Gastroesophageal sphincter (tissue), 4 donors: ENCODE measurements at regions not wholly inside any gene's neighbourhood (a gene's known extent, or its start where the extent isn't known, plus 50 kb on each side); places are given as distances from the start of the nearest gene placed in this dataset.

Experiments used
- ATAC-seq: fragments of 150-250 bp; one replicate; pipeline ENCODE4 v1.9.1; 2016; ENCODE audit warnings: mild to moderate bottlenecking, moderate library complexity
- H3K27ac ChIP-seq, 4 donors: fragments of 200-600 bp; sonication (generic) in 3 of 4; 1 replicate in 3 of 4; 2 replicates in 1 of 4; pipeline ENCODE4 v1.5.1; 2016 to 2019
- H3K27me3 ChIP-seq: fragments of 200-600 bp; sonication (generic); one replicate; pipeline ENCODE4 v1.5.1; 2019
- H3K36me3 ChIP-seq, 2 donors: fragments of 200-600 bp; sonication (generic); one replicate each; pipeline ENCODE4 v1.5.1; 2019; ENCODE audit warnings: control low read depth in 1 of 2
- H3K4me1 ChIP-seq, 3 donors: fragments of 200-600 bp; sonication (generic); 1 replicate in 2 of 3; 2 replicates in 1 of 3; pipeline ENCODE4 v1.5.1; 2016 to 2019; ENCODE audit warnings: control low read depth in 2 of 3
- H3K4me3 ChIP-seq, 2 donors: fragments of 200-600 bp; sonication (generic); one replicate each; pipeline ENCODE4 v1.5.1; 2019; ENCODE audit warnings: mild to moderate bottlenecking in 1 of 2, moderate library complexity in 1 of 2
- H3K9me3 ChIP-seq, 3 donors: fragments of 200-600 bp; sonication (generic); one replicate each; pipeline ENCODE4 v1.5.1; 2017 to 2019; ENCODE audit warnings: control low read depth in 2 of 3
- CTCF ChIP-seq, 4 experiments: fragments of 200-600 bp in 2 of 4; fragments of 450-650 bp in 2 of 4; sonication (generic) in 1 of 4; IDR thresholded peaks; one replicate each; pipeline ENCODE4 v1.5.1; 2017 to 2019; ENCODE audit warnings: antibody characterized with exemption in 4 of 4, mild to moderate bottlenecking in 2 of 4, moderate library complexity in 2 of 4
- EP300 ChIP-seq: sonication (generic); formaldehyde crosslinking; IDR thresholded peaks from one replicate; pipeline ENCODE4 v1.6.1; 2017; ENCODE audit warnings: antibody characterized with exemption, mild to moderate bottlenecking
- POLR2A ChIP-seq, 2 donors: fragments of 450-650 bp; IDR thresholded peaks; one replicate each; pipeline ENCODE4 v1.6.1; 2017; ENCODE audit warnings: antibody characterized with exemption in 2 of 2, mild to moderate bottlenecking in 2 of 2, moderate library complexity in 1 of 2
- POLR2AphosphoS5 ChIP-seq: sonication (generic); formaldehyde crosslinking; IDR thresholded peaks from one replicate; pipeline ENCODE4 v1.6.1; 2017; ENCODE audit warnings: antibody characterized with exemption
- WGBS, 2 donors: methylation state at CpG; one replicate each; pipeline ENCODE4 v1.1.5; 2018; ENCODE audit warnings: low coverage in 1 of 2; 5-methylcytosine and 5-hydroxymethylcytosine counted together

GRCh38 chr15:46652266-46652665 is 1017.4 kb downstream of the SQOR start:
- Histone ChIP-seq H3K36me3 (no peaks in the 10 kb centered on the region), H3K4me3 (no peak overlapping the region), H3K4me1 (no peaks in the 10 kb centered on the region), H3K27ac (no peak overlapping the region), H3K9me3 (no peaks in the 10 kb centered on the region), H3K27me3 (no peaks in the 10 kb centered on the region)
- ATAC-seq = no peak
- WGBS, 2 donors = 56 to 87% methylated on average over 2 of the region's 2 CpGs
- TF ChIP-seq CTCF (IDR thresholded peaks at IDR 0.05) (no peak), POLR2A (IDR thresholded peaks at IDR 0.05) (no peak), POLR2AphosphoS5 (no peak), EP300 (no peak)

- 34 to 44% methylated on average over 2 of the region's 2 CpGs for WGBS, 2 donors
Observed at GRCh38 chr15:46654993-46655392, 1020.2 kb downstream of the SQOR start.

GRCh38 chr15:46660096-46660842 is 1025.4 kb downstream of the SQOR start:
- no peak for ATAC-seq

More at GRCh38 chr15:46654993-46655392, 1020.2 kb downstream of the SQOR start:
- Histone ChIP-seq H3K4me3 (no peak overlapping the region), H3K36me3 (no peaks in the 10 kb centered on the region), H3K27ac (no peak overlapping the region), H3K27me3 (no peaks in the 10 kb centered on the region), H3K4me1 (no peaks in the 10 kb centered on the region), H3K9me3 (no peaks in the 10 kb centered on the region)
- TF ChIP-seq CTCF (IDR thresholded peaks at IDR 0.05) (no peak), EP300 (no peak), POLR2AphosphoS5 (no peak), POLR2A (IDR thresholded peaks at IDR 0.05) (no peak)
- ATAC-seq = no peak

GRCh38 chr15:46670258-46670657 is 1035.4 kb downstream of the SQOR start:
- H3K4me1 ChIP-seq = no peaks in the 10 kb centered on the region
- H3K27ac ChIP-seq = no peak overlapping the region
- 77 to 100% methylated on average over 2 of the region's 2 CpGs for WGBS, 2 donors
- ATAC-seq = no peak
- H3K36me3 ChIP-seq = no peaks in the 10 kb centered on the region
- TF ChIP-seq POLR2A (IDR thresholded peaks at IDR 0.05) = no peak
- TF ChIP-seq EP300 = no peak
- TF ChIP-seq POLR2AphosphoS5 = no peak
- no peak for TF ChIP-seq CTCF (IDR thresholded peaks at IDR 0.05)
- no peaks in the 10 kb centered on the region for H3K9me3 ChIP-seq
- H3K27me3 ChIP-seq = no peaks in the 10 kb centered on the region
- no peak overlapping the region for H3K4me3 ChIP-seq

More at GRCh38 chr15:46660096-46660842, 1025.4 kb downstream of the SQOR start:
- Histone ChIP-seq H3K4me3 (no peak overlapping the region), H3K27me3 (no peaks in the 10 kb centered on the region), H3K36me3 (no peaks in the 10 kb centered on the region), H3K4me1 (no peaks in the 10 kb centered on the region), H3K9me3 (no peaks in the 10 kb centered on the region), H3K27ac (no peak overlapping the region)
- no peak for TF ChIP-seq POLR2AphosphoS5
- TF ChIP-seq EP300 = no peak
- TF ChIP-seq CTCF (IDR thresholded peaks at IDR 0.05) = no peak
- TF ChIP-seq POLR2A (IDR thresholded peaks at IDR 0.05) = no peak

- no peak for ATAC-seq
- Histone ChIP-seq H3K27me3 (no peaks in the 10 kb centered on the region), H3K4me1 (no peaks in the 10 kb centered on the region), H3K4me3 (no peak overlapping the region), H3K27ac (no peak overlapping the region), H3K36me3 (no peaks in the 10 kb centered on the region), H3K9me3 (no peaks in the 10 kb centered on the region)
- 60 to 88% methylated on average over 1 of the region's 1 CpG for WGBS, 2 donors
- TF ChIP-seq CTCF (IDR thresholded peaks at IDR 0.05) (no peak), POLR2A (IDR thresholded peaks at IDR 0.05) (no peak), EP300 (no peak), POLR2AphosphoS5 (no peak)
Observed at GRCh38 chr15:46671336-46671735, 1036.5 kb downstream of the SQOR start.
